Mammary epithelial cell (primary cell): ENCODE measurements at regions not wholly inside any gene's neighbourhood (a gene's known extent, or its start where the extent isn't known, plus 50 kb on each side); places are given as distances from the start of the nearest gene placed in this dataset.

Experiments
- EZH2 ChIP-seq: IDR thresholded peaks from 2 replicates; pipeline ENCODE4 v1.6.1; 2012; ENCODE audit warnings: low read length, inconsistent platforms, borderline replicate concordance
- TF ChIP-seq, protein P1 (sequence below), 2 donors: IDR thresholded peaks in 1 of 2; conservative IDR thresholded peaks in 1 of 2; 2 replicates each; pipeline ENCODE4 v1.5.1; 2011 to 2012; ENCODE audit warnings: inconsistent platforms in 2 of 2, low read length in 2 of 2, mild to moderate bottlenecking in 2 of 2, control low read depth in 1 of 2, low read depth in 1 of 2; ENCODE audit not compliant: insufficient read depth in 1 of 2; ENCODE audit errors: extremely low read depth in 1 of 2

DNA sequence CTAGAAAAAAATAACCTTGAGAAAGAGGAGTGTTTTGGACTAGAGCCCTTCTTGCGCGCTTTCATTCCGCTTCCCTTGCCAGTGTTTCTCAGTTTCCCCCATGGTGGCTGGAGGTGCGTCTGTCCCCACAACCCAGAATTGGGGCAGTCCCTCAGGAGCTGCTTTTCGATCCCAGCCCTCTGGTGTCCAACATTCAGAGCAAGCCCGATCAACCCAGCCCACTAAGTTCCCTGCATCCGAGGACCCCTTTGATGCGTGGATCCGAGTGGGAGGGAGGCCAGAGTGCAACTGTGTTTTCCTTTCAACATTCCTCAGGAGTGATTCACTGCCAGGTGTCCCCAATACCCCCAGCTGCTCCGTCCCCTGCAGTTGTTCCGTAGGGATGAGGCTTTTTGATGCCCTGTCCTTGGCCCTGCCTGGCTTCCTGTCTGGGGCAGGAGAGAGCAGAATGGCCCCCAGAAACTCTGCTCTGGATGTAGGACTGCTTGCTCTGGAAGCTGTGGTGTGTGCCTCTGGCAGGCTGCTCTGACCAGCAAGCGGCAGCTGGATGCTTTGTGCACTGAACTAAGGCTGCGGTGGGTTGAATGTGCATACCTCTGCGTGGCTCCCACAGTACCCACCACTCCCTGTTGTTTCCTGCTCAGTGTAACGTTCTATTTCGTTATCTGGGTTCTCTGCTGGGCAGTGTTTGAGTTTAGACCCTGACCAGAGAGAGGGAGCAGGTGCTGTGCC, 117.5 kb downstream of the BOD1 start:
- TF ChIP-seq, protein P1, sequence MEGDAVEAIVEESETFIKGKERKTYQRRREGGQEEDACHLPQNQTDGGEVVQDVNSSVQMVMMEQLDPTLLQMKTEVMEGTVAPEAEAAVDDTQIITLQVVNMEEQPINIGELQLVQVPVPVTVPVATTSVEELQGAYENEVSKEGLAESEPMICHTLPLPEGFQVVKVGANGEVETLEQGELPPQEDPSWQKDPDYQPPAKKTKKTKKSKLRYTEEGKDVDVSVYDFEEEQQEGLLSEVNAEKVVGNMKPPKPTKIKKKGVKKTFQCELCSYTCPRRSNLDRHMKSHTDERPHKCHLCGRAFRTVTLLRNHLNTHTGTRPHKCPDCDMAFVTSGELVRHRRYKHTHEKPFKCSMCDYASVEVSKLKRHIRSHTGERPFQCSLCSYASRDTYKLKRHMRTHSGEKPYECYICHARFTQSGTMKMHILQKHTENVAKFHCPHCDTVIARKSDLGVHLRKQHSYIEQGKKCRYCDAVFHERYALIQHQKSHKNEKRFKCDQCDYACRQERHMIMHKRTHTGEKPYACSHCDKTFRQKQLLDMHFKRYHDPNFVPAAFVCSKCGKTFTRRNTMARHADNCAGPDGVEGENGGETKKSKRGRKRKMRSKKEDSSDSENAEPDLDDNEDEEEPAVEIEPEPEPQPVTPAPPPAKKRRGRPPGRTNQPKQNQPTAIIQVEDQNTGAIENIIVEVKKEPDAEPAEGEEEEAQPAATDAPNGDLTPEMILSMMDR (conservative IDR thresholded peaks at IDR 0.05 in 1 of 2, IDR thresholded peaks at IDR 0.05 in 1 of 2; ENCODE audit: extremely low read depth in 1 of 2, insufficient read depth in 1 of 2, low read depth in 1 of 2, low read length in 2 of 2): no peak
- TF ChIP-seq EZH2: no peak
